Right lobe of liver (tissue), 4 donors: ENCODE measurements at regions not wholly inside any gene's neighbourhood (a gene's known extent, or its start where the extent isn't known, plus 50 kb on each side); places are given as distances from the start of the nearest gene placed in this dataset.

ENCODE experiments used
- CTCF ChIP-seq, 4 donors: fragments of 200-600 bp in 3 of 4; fragments of 450-650 bp in 1 of 4; IDR thresholded peaks; one replicate each; pipeline versions ENCODE4 v1.5.1 to v1.8.0; 2016 to 2022; ENCODE audit warnings: antibody characterized with exemption in 4 of 4, mild to moderate bottlenecking in 2 of 4
- POLR2A ChIP-seq: fragments of 450-650 bp; IDR thresholded peaks from one replicate; pipeline ENCODE4 v1.6.1; 2017; ENCODE audit warnings: antibody characterized with exemption, mild to moderate bottlenecking
- donor health status: DM: no; HTN: no; CAD: no.
- donor health status: DM: no; HTN: no; CAD: no.
- donor health status: DM: no; HTN: yes; CAD: no.

- TF ChIP-seq CTCF (IDR thresholded peaks at IDR 0.05) = no peak
- TF ChIP-seq POLR2A = no peak
Measured at GRCh38 chr12:100737168-100737567, 57.4 kb upstream of the ANO4 start.
